Right atrium auricular region (tissue), 2 donors: ENCODE measurements at regions not wholly inside any gene's neighbourhood (a gene's known extent, or its start where the extent isn't known, plus 50 kb on each side); places are given as distances from the start of the nearest gene placed in this dataset.

ENCODE experiments used
- DNase-seq: peaks from one replicate; pipeline ENCODE4 v3.0.0-alpha.2; 2019; ENCODE audit warnings: low spot score
- H3K27ac ChIP-seq, 2 donors: fragments of 200-600 bp; sonication (generic); 1 replicate in 1 of 2; 2 replicates in 1 of 2; pipeline ENCODE4 v1.5.1; 2016 to 2019
- H3K27me3 ChIP-seq, 2 donors: fragments of 200-600 bp; sonication (generic); one replicate each; pipeline versions ENCODE4 v1.5.1 to v1.6.0; 2017 to 2019
- H3K36me3 ChIP-seq: fragments of 200-600 bp; sonication (generic); one replicate; pipeline ENCODE4 v1.5.1; 2016
- H3K4me1 ChIP-seq, 2 donors: fragments of 200-600 bp; sonication (generic); one replicate each; pipeline versions ENCODE4 v1.5.1 to v1.6.0; 2017 to 2019
- H3K4me3 ChIP-seq, 2 donors: fragments of 200-600 bp; sonication (generic); 1 replicate in 1 of 2; 2 replicates in 1 of 2; pipeline ENCODE4 v1.5.1; 2017 to 2019; ENCODE audit warnings: mild to moderate bottlenecking in 1 of 2, moderate library complexity in 1 of 2
- H3K9me3 ChIP-seq, 2 donors: fragments of 200-600 bp; sonication (generic); one replicate each; pipeline ENCODE4 v1.5.1; 2019
- TF ChIP-seq, protein P1 (sequence below), 2 donors: fragments of 200-600 bp; sonication (generic); IDR thresholded peaks; one replicate each; pipeline ENCODE4 v1.5.1; 2019; ENCODE audit warnings: antibody characterized with exemption in 2 of 2

DNA sequence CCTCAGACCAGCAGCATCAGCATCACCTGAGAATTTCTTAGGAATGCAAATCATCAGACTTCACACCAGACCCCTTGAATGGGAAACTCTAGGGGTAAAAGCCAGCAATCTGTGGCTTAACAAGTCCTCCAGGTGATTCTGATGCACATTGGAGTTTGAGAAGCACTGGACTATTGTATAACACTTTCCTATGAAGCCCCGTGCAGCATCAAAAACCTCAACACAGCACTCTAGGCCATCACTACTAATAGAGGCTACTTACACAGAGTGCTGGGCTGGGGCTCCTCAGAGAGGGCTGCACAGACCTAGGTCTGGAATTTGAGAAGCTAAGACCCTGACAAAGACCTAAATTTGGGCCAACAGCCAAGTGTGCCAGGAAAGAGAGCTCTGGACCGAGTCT, 95.7 kb upstream of the ARAP3 start:
- Histone ChIP-seq H3K27ac (no peak overlapping the region), H3K27me3 (no peaks in the 10 kb centered on the region), H3K4me3 (no peak overlapping the region), H3K9me3 (no peaks in the 10 kb centered on the region), H3K36me3 (no peaks in the 10 kb centered on the region), H3K4me1 (peaks cover 0 to 21% of the 10 kb centered on the region in 2 donors)
- TF ChIP-seq, protein P1, sequence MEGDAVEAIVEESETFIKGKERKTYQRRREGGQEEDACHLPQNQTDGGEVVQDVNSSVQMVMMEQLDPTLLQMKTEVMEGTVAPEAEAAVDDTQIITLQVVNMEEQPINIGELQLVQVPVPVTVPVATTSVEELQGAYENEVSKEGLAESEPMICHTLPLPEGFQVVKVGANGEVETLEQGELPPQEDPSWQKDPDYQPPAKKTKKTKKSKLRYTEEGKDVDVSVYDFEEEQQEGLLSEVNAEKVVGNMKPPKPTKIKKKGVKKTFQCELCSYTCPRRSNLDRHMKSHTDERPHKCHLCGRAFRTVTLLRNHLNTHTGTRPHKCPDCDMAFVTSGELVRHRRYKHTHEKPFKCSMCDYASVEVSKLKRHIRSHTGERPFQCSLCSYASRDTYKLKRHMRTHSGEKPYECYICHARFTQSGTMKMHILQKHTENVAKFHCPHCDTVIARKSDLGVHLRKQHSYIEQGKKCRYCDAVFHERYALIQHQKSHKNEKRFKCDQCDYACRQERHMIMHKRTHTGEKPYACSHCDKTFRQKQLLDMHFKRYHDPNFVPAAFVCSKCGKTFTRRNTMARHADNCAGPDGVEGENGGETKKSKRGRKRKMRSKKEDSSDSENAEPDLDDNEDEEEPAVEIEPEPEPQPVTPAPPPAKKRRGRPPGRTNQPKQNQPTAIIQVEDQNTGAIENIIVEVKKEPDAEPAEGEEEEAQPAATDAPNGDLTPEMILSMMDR (IDR thresholded peaks at IDR 0.05) = no peak
- no peak for DNase-seq

DNA sequence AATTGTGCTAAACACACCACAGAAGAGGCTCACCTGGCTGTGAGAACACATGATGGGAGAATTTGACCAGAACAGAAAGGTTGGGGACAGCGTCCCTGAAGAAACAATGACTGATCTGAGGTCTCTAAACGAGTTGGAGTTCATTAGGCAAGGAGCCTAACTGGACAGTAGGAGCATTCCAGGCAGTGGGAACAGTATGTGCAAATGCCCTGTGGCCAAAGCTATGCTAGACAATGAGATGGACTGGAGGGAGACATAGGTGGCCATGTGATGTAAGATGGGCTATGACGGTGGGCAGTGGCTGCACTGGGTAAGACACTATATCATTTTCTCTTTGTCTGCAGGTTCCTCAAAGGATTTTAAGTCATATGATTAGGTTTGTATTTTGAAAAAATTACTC, 95.1 kb upstream of the ARAP3 start:
- H3K27ac ChIP-seq = no peak overlapping the region
- H3K4me1 ChIP-seq = peaks cover 0 to 27% of the 10 kb centered on the region in 2 donors
- no peaks in the 10 kb centered on the region for H3K9me3 ChIP-seq
- H3K4me3 ChIP-seq = no peak overlapping the region
- no peak for DNase-seq
- H3K27me3 ChIP-seq = no peaks in the 10 kb centered on the region
- no peaks in the 10 kb centered on the region for H3K36me3 ChIP-seq
- TF ChIP-seq, protein P1 (IDR thresholded peaks at IDR 0.05) = no peak

DNA sequence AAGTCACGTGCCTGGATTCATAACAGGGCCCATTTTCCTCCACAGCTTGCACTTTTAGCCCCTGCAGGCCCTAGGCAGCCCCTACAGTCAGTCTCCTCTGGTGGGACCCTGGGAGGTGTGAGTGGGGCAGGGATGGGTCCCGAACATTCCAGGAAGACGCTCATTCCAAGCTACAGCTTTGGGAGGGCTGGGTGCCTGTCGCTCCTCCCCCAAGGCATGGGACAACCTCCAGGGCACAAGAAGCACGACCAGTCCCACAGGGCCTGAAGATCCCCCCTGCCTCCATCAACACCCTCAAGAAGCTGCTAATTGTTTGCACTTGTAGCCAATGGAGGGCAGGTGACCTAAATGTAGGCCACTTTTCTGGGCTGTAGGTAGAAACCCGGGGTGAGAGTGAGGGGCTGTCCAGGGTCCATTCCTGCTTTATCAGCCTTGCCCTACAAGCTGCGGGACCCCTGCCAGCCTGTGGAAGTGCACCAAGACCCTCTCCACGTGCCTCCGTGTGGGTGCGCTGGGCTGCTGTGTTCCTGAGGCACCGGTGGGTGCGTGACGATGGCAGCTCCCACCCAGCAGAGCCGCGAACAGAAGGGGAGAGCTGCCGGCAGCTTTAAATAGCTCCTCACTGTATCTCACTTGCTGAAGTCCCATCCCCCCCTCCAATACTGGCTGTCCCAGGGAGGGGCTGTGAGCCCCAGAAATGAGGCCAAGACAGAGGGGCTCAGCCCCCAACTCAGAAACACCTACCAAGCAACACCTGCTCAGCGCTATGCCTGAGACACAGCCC, 91.9 kb upstream of the ARAP3 start:
- TF ChIP-seq, protein P1 (IDR thresholded peaks at IDR 0.05) = no peak
- Histone ChIP-seq H3K9me3 (no peaks in the 10 kb centered on the region), H3K4me3 (no peak overlapping the region), H3K27me3 (no peaks in the 10 kb centered on the region), H3K27ac (no peak overlapping the region), H3K36me3 (no peaks in the 10 kb centered on the region), H3K4me1 (peaks cover 0 to 30% of the 10 kb centered on the region in 2 donors)
- DNase-seq = no peak

DNA sequence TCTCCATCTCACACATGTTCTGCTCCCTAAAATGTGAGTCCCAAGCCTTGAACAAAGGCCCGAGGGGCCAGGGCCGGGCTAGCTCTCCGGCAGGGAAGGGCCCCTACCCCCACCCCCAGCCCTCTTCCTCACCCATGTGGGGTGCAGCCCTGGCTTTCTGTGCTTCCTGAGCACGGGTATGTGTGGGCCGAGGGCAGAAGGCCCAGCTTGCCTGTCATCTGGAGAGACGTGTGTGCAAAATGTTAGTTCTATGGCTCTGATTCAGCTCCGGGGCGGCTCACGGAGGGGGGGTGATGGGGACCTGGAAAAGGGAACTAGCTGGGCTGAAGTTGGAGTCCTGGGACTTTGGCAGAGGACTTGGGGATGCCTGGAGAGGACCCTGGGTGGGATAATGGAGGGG, 90.3 kb upstream of the ARAP3 start:
- DNase-seq = no peak
- H3K27ac ChIP-seq = no peak overlapping the region
- H3K9me3 ChIP-seq = no peaks in the 10 kb centered on the region
- no peaks in the 10 kb centered on the region for H3K27me3 ChIP-seq
- H3K4me1 ChIP-seq = peaks cover 0 to 23% of the 10 kb centered on the region in 2 donors
- H3K36me3 ChIP-seq = no peaks in the 10 kb centered on the region
- no peak overlapping the region for H3K4me3 ChIP-seq
- TF ChIP-seq, protein P1 (IDR thresholded peaks at IDR 0.05) = no peak

DNA sequence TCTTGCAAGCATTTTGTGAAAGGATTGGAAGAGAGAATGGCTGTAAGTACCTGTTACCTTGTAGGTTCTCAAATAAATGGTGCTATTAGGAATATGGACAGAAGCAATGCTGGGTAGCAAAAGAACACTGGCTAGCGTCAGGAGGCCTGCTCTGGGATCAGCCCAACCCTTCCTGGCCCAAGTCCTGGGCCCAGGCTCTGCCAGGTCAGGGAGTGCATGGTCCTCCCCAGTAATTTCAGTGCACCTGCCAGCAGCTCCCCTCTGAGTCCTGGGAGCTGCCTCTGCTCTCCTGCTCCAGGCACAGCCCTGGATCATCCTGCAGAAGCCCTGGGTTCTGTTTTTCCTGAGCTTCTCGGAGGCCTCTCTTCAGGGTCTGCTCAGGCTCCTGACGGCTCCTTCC, 89.5 kb upstream of the ARAP3 start:
- Histone ChIP-seq H3K9me3 (no peaks in the 10 kb centered on the region), H3K27ac (no peak overlapping the region)
- TF ChIP-seq, protein P1 (IDR thresholded peaks at IDR 0.05) = no peak

DNA sequence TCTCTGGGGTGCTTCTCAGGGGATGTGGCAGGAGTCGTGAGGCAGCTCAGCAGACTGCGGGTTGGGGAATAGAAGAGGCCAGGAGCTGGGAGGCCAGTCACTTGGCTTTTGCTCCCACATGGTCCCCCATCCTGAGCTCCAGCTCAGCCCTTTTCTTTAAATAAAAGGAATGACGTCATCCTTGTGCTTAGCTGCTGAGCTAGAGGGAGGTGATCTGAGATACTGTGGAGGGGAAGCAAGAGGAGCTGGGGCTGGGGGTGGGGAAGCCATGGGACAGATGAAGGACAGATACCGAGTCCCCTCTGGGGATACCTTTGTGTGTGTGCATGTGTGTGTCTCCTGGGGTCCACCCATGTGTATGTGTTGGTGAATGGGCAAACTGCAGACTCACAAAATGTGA, 89.0 kb upstream of the ARAP3 start:
- Histone ChIP-seq H3K4me1 (peaks cover 0 to 23% of the 10 kb centered on the region in 2 donors), H3K4me3 (no peak overlapping the region), H3K36me3 (no peaks in the 10 kb centered on the region), H3K9me3 (no peaks in the 10 kb centered on the region), H3K27ac (no peak overlapping the region), H3K27me3 (no peaks in the 10 kb centered on the region)
- no peak for DNase-seq
- TF ChIP-seq, protein P1 (IDR thresholded peaks at IDR 0.05) = no peak

More for the DNA sequence above, 89.5 kb upstream of the ARAP3 start:
- no peaks in the 10 kb centered on the region for H3K36me3 ChIP-seq
- no peak for DNase-seq
- H3K4me3 ChIP-seq = no peak overlapping the region
- no peaks in the 10 kb centered on the region for H3K27me3 ChIP-seq
- peaks cover 0 to 23% of the 10 kb centered on the region in 2 donors for H3K4me1 ChIP-seq
